Peyer's patch (tissue), 4 donors: ENCODE measurements at regions not wholly inside any gene's neighbourhood (a gene's known extent, or its start where the extent isn't known, plus 50 kb on each side); places are given as distances from the start of the nearest gene placed in this dataset.

ENCODE experiments used
- DNase-seq, 3 donors: peaks; one replicate each; pipeline ENCODE4 v3.0.0-alpha.2; 2017 to 2019
- H3K27ac ChIP-seq, 4 donors: fragments of 200-600 bp; sonication (generic); one replicate each; pipeline ENCODE4 v1.5.1; 2016 to 2019
- H3K27me3 ChIP-seq, 2 donors: fragments of 200-600 bp; sonication (generic); one replicate each; pipeline ENCODE4 v1.5.1; 2019
- H3K36me3 ChIP-seq, 3 donors: fragments of 200-600 bp; sonication (generic); one replicate each; pipeline ENCODE4 v1.5.1; 2016 to 2019
- H3K4me1 ChIP-seq, 4 donors: fragments of 200-600 bp; sonication (generic); one replicate each; pipeline ENCODE4 v1.5.1; 2016 to 2019
- H3K4me3 ChIP-seq, 4 donors: fragments of 200-600 bp; sonication (generic); 1 replicate in 3 of 4; 2 replicates in 1 of 4; pipeline ENCODE4 v1.5.1; 2016 to 2019; ENCODE audit warnings: mild to moderate bottlenecking in 1 of 4
- H3K9me3 ChIP-seq, 4 donors: fragments of 200-600 bp; sonication (generic); one replicate each; pipeline ENCODE4 v1.5.1; 2016 to 2019; ENCODE audit warnings: mild to moderate bottlenecking in 1 of 4
- CTCF ChIP-seq, 6 experiments: fragments of 450-650 bp in 4 of 6; fragments of 200-600 bp in 2 of 6; sonication (generic) in 1 of 6; IDR thresholded peaks; one replicate each; pipeline ENCODE4 v1.5.1; 2017 to 2019; ENCODE audit warnings: antibody characterized with exemption in 6 of 6, mild to moderate bottlenecking in 3 of 6, moderate library complexity in 1 of 6
- POLR2A ChIP-seq, 2 donors: fragments of 450-650 bp; IDR thresholded peaks; one replicate each; pipeline ENCODE4 v1.5.1; 2017; ENCODE audit warnings: antibody characterized with exemption in 2 of 2, mild to moderate bottlenecking in 2 of 2, moderate library complexity in 2 of 2

DNA sequence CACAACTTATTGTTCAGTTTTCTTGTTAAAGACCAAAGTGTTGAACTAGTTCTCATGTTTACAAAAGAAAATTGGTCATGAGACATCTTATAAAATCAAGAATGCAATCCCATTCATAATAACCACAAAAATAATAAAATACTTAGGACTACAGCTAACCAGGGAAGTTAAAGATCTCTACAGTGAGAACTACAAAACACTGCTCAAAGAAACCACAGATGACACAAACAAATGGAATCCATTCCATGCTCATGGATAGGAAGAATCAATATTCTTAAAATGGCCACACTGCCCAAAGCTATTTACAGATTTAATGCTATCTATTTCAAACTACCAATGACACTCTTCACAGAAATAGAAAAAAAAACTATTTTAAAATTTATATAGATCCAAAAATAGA is 1354.8 kb upstream of the CDH2 start:
- Histone ChIP-seq H3K27ac (no peak overlapping the region), H3K27me3 (no peaks in the 10 kb centered on the region), H3K9me3 (no peaks in the 10 kb centered on the region), H3K36me3 (no peaks in the 10 kb centered on the region), H3K4me3 (no peak overlapping the region), H3K4me1 (no peaks in the 10 kb centered on the region)
- TF ChIP-seq POLR2A (IDR thresholded peaks at IDR 0.05) (no peak), CTCF (IDR thresholded peaks at IDR 0.05) (no peak)
- no peak for DNase-seq

DNA sequence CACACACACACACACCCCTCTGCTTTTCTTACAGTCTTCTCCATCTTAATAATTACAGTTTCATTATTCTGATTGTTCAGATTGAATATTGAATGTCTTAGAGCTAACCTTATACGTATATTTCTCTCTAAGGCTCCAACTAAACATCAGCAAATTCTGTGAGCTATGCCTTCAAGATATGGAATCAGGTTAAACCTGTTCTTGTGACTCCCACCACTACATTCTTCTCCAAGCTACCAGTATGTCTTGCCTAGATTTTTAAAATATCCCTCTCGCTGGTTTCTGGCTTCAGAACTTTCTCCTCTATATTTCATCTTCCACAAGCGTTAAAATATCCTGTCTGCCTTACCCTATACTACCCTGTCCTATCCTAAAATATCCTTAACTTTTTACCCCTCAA is 1346.4 kb upstream of the CDH2 start:
- Histone ChIP-seq H3K9me3 (no peaks in the 10 kb centered on the region), H3K4me3 (no peak overlapping the region), H3K27ac (no peak overlapping the region), H3K36me3 (no peaks in the 10 kb centered on the region), H3K27me3 (no peaks in the 10 kb centered on the region), H3K4me1 (no peaks in the 10 kb centered on the region)
- DNase-seq, result no peak
- TF ChIP-seq POLR2A (IDR thresholded peaks at IDR 0.05), result no peak
- no peak for TF ChIP-seq CTCF (IDR thresholded peaks at IDR 0.05)

- TF ChIP-seq CTCF (IDR thresholded peaks at IDR 0.05), result no peak
- no peak for TF ChIP-seq POLR2A (IDR thresholded peaks at IDR 0.05)
- Histone ChIP-seq H3K4me3 (no peak overlapping the region), H3K36me3 (no peaks in the 10 kb centered on the region), H3K27ac (no peak overlapping the region), H3K4me1 (no peaks in the 10 kb centered on the region), H3K27me3 (no peaks in the 10 kb centered on the region), H3K9me3 (no peaks in the 10 kb centered on the region)
- DNase-seq, result no peak
These were observed 1335.8 kb upstream of the CDH2 start for GRCh38 chr18:29512761-29513160.

DNA sequence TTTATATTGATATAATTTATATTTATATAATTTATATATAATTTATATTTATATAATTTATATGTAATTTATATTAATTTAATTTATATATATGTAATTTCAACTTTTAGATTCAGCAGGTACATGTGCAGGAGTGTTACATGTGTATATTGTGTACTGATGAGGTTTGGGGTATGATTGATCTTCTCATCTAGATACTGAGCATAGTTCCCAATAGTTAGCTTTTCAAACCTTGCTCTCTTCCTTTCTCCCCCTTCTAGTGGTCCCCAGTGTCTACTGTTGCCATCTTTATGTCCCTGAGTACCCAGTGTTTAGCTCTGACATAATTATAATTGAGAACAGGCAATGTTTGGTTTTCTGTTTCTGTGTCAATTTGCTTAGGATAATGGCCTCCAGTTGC is 1335.3 kb upstream of the CDH2 start:
- no peak for DNase-seq
- no peaks in the 10 kb centered on the region for H3K36me3 ChIP-seq
- H3K4me3 ChIP-seq, result no peak overlapping the region
- H3K4me1 ChIP-seq, result no peaks in the 10 kb centered on the region
- H3K27me3 ChIP-seq, result no peaks in the 10 kb centered on the region
- H3K9me3 ChIP-seq, result no peaks in the 10 kb centered on the region
- no peak for TF ChIP-seq POLR2A (IDR thresholded peaks at IDR 0.05)
- no peak for TF ChIP-seq CTCF (IDR thresholded peaks at IDR 0.05)
- no peak overlapping the region for H3K27ac ChIP-seq

GRCh38 chr18:29501952-29502351 is 1325.0 kb upstream of the CDH2 start:
- Histone ChIP-seq H3K4me1 (no peaks in the 10 kb centered on the region), H3K27me3 (no peaks in the 10 kb centered on the region), H3K27ac (no peak overlapping the region), H3K9me3 (peaks cover 0 to 5% (median 0%) of the 10 kb centered on the region in 4 donors), H3K4me3 (no peak overlapping the region), H3K36me3 (no peaks in the 10 kb centered on the region)
- no peak for TF ChIP-seq POLR2A (IDR thresholded peaks at IDR 0.05)
- TF ChIP-seq CTCF (IDR thresholded peaks at IDR 0.05), result no peak
- no peak for DNase-seq

DNA sequence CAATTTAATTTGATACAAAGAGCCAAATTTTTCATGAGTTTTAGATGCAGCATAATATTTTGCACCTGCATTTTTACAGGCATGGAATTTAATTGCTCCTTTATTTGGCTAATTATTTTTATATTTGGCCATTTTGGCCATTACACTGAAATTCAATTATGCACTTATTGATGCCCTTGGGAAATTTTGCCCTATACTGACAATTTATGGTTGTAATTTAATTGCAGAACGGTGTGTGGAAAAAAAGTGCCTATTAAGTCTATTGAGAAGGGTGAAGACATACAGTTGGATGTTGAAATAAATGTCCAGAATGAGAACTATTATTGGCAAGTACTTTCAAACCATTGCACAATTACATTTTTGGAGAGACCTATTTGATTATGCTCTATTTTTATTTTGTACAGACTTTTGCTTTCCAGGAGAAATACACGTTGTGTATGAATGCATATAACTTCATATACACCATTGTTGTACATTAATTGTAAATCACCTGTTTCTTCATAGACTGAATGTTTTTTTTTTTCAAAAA is 1319.3 kb upstream of the CDH2 start:
- H3K36me3 ChIP-seq, result no peaks in the 10 kb centered on the region
- no peak for DNase-seq
- no peaks in the 10 kb centered on the region for H3K4me1 ChIP-seq
- TF ChIP-seq CTCF (IDR thresholded peaks at IDR 0.05), result no peak
- no peak for TF ChIP-seq POLR2A (IDR thresholded peaks at IDR 0.05)
- peaks cover 0 to 5% (median 0%) of the 10 kb centered on the region in 4 donors for H3K9me3 ChIP-seq
- no peak overlapping the region for H3K4me3 ChIP-seq
- H3K27ac ChIP-seq, result no peak overlapping the region
- H3K27me3 ChIP-seq, result no peaks in the 10 kb centered on the region
